Inferior parietal cortex (tissue), 1 donor: ENCODE measurements at regions not wholly inside any gene's neighbourhood (a gene's known extent, or its start where the extent isn't known, plus 50 kb on each side); places are given as distances from the start of the nearest gene placed in this dataset.
"Not testable (repeated sequence)": the region's sequence is repeated elsewhere in the genome, so short reads cannot be mapped to it uniquely, and the experiment has no call there.

Experiments used
- DNase-seq: peaks from one replicate; pipeline ENCODE4 v3.0.0-alpha.2; 2016; ENCODE audit errors: extremely low spot score

DNA sequence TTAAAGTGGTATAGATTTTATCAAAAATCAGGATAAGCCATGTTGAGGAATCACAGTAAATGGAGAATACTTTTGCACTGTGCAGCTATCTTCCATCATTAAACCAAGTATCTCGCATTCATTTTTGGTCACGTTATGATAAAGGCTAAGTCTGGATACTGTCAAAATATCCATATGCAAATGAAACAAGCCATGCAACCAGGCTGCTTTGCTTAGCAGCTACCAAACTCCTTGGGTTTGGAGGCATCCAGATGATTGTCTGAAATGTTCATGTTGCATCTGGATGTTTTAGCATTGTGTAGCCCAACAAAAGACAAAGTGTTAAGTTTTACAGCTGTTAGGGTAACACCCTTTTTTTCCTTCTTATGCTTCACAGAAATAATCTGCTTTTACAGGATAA, 322.9 kb upstream of the MDFIC2 start:
- no peak for DNase-seq

DNA sequence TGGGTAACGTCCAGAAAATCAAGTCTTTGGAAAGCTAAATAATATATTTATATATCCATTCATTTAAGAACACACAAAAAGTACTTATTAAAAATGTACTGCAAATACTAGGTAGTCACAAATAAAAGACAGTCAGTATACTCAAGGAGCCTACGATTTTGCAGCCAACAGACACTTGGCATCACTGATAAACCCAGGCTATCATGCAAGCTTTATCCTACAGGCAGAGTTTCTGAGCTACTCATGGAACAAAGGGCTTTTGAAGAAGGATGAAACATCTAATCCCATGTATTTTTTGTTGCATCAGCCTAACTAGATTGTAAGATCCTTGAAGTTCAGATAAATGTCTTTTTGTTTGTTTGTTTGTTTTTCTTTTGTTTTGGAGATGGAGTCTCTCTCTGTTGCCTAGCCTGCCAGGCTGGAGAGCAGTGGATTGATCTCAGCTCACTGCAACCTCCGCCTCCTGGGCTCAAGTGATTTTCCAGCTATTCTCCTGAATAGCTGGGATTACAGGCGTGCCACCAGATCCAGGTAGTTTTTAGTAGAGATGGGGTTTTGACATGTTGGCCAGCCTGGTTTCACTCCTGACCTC, 319.4 kb upstream of the MDFIC2 start:
- no peak for DNase-seq

DNA sequence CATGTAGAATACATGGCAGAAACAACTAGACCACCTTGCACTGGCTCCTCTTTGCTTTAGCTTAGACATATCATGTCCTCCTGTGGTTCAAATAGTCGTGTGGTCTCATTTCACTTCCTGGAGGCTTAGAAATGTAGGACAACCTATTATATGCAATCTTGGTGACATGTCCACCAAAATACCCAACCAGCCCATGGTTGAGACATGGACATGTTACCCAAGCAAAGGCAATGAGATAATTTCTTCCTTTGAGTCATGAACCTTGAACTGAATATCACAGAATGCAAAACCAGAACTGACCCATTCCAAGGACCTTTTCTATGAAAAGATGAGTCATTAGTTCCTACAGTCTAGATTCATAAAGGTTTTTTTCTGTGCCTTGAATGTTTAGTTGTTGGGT, 309.0 kb upstream of the MDFIC2 start:
- no peak for DNase-seq

DNA sequence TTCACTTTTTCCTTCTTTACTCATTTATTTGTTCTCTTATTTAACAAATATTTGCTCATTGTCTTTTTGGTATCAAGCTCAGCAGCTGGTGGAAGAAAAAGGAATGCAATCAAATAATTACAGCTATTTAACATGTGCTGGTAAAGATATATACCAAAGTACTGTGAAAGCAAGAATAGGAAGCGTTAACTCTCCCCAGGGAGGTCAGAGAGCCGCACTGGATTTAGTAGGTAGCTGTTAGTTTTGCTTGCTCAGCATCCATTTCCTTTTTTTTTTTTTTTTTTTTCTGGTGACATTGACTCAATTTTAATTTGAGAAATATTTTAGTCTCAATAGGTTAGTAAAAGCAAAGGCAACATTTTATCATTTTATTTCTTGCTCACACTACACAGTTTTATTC, 308.5 kb upstream of the MDFIC2 start:
- DNase-seq, result no peak

DNA sequence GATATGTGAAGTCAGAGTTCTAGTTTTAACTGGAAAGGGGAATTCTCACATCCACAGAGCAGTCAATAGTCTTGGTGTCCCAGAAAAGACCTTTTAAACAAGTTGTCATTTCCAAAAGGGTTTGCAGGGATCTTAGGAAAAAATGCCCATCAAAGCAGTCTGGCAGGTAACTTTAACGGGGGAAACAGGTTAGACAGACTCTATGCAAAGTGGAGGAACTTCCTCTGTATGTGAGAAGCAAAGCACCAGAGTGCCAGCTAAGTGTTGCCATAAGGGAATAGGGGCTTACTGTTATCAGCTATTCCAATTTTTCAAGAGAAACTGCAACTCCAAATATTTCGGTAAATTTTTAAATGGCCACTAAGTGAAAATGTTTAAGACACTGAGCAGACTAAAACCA, 307.9 kb upstream of the MDFIC2 start:
- DNase-seq, result no peak

DNA sequence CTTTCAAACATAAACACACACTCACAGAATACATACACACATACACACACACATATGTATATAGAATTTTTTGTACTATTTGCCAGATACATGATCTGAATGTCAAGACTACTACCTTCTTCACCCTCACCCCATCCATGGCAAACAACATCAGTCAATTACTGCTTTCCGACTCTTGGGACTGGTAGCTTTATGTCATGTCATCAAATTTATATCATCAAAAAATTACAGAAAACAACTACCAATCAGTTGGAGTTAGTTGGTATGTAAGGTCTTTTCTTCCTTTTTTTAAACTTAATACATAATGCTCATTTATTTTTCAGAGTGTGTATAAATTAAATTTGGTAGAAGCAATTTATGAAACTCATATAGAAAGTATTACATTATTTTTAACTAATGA, 305.7 kb upstream of the MDFIC2 start:
- DNase-seq, result no peak

DNA sequence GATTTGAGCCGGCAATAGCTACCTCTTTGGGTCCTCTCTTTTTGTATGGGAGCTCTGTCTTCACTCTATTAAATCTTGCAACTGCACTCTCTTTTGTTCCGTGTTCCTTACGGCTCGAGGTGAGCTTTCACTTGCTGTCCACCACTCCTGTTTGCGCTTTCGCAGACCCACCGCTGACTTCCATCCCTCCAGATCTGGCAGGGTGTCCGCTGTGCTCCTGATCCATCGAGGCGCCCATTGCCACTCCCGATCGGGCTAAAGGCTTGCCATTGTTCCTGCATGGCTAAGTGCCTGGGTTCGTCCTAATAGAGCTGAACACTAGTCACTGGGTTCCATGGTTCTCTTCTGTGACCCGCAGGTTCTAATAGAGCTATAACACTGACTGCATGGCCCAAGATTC, 304.9 kb upstream of the MDFIC2 start:
- not testable (repeated sequence) for DNase-seq

DNA sequence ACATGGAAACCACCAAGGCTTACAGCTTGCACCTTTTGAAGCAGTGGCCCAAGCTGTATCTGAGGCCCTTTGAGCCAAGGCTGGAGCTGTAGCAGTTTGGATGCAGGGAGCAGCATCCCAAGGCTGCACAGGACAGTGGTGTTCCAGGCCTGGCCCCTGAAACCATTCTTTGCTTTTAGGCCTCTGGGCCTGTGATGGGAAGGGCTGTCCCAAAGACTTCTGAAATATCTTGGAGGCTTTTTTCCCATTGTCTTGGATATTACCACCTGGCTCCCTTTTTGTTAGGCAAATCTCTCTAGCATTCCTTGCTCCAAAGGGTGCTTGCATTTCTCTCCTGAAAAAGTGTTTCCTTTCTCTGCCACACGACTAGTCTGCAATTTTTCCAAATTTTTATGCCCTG, 302.8 kb upstream of the MDFIC2 start:
- no peak for DNase-seq

DNA sequence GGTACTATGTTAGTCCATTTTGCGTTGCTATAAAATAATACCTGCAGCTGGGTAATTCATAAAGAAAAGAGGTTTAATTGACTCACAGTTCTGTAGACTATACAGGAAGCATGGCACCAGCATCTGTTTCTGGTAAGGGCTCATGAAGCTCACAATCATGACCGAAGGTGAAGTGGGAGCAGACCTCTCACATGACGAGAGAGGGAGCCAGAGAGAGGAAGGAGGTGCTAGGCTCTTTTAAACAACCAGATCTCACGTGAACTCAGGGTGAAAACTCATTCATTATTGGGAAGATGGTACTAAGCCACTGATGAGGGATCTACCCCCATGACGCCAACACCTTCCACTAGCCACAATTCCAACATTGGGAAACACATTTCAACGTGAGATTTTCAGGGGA, 301.7 kb upstream of the MDFIC2 start:
- no peak for DNase-seq

DNA sequence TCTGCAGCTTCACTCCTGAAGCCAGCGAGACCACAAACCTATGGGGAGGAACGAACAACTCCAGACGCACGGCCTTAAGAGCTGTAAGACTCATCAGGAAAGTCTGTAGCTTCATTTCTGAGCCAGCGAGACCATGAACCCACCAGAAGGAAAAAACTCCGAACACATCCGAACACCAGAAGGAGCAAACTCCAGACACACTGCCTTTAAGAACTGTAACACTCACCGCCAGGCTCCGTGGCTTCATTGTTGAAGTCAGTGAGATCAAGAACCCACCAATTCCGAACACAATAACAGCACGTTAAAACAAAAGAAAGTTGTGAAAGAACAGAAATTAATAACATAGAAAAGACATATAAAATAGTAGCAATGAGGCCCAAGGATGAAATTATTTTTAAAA, 300.5 kb upstream of the MDFIC2 start:
- DNase-seq, result no peak

DNA sequence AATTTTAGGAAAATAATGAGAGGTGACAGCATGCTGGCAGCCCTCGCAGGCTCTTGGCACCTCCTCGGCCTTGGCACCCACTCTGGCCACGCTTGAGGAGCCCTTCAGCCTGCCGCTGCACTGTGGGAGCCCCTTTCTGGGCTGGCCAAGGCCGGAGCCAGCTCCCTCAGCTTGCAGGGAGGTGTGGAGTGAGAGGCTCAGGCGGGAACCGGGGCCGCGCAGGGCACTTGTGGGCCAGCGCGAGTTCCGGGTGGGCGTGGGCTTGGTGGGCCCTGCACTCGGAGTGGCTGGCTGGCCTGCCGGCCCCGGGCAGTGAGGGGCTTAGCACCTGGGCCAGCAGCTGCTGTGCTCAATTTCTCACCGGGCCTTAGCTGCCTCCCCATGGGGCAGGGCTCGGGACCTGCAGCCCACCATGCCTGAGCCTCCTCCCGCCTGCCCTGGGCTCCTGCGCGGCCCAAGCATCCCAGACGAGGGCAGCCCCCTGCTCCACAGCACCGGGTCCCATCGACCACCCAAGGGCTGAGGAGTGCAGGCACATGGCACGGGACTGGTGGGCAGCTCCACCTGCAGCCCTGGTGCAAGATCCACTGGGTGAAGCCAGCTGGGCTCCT, 299.3 kb upstream of the MDFIC2 start:
- not testable (repeated sequence) for DNase-seq

DNA sequence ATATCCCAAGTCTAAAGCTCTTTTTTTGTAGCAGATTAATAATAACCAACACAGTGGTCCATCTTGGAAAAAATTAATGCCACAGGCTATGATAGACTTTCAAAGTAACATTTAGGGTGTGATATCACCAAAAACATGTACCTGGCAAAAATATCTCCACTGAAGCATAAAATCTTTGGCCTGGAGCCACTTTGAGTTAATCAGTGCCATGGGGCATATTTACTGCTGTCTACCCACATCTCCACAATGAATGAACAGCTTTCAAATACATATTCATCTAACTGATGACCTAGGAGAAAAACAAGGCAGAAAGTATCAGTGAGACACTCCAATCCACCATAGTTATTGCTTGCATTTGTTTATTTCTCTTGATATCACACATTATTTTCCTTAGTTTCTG, 296.0 kb upstream of the MDFIC2 start:
- DNase-seq, result no peak

DNA sequence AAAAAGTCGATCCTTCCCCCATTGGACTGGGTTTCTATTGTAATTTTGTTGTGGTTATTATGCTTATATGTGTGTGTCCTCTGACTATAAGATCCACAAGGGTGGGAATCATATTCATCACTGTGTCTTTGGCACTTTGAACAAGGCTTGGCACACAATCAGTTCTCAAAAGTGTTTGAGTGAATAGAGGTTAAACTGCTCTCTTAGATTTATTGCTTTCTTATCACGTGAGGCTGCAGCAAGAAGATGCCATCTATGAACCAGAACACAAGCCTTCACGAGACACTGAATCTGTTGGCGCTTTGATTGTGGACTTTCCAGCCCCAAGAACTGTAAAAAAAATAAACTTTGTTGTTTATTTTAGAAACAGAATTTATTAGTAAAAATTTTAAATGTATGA, 295.0 kb upstream of the MDFIC2 start:
- DNase-seq, result no peak

DNA sequence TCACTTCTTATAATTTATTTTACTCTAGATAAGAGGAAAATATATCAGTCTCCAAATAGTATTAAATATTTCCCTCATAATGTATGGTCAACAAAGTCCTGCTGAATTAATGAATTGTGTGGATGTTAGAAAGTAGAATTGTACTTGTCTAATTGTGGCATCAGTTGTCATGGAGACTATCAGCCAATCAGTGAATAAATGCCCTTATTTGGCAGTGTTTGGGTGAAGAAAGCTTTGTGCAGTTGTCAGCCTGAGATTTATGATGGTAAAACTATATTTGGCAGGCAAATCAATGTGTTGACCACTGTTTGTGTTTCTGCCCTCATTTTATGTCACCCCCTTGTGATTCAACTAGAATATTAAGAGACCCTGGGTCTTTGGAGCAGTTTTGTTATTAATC, 293.6 kb upstream of the MDFIC2 start:
- DNase-seq, result no peak

DNA sequence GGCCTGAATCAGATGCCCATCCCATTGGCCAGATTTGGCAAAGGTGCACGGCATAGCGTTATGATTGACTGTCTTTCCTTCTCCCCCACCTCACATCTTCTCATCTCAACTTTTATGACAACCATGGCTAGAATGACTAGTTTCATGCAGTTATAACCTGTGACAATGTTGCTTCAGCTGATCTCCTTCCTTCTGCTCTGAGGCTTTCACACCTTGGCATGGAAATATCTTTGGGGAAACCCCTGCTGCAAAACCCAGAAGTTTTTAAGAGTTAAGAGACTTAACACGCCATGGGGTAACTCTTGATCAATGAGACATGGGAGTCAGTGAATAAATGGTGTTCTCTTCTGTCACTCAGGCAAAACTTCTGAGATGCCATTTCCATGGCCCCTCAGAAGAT, 290.7 kb upstream of the MDFIC2 start:
- DNase-seq, result no peak

DNA sequence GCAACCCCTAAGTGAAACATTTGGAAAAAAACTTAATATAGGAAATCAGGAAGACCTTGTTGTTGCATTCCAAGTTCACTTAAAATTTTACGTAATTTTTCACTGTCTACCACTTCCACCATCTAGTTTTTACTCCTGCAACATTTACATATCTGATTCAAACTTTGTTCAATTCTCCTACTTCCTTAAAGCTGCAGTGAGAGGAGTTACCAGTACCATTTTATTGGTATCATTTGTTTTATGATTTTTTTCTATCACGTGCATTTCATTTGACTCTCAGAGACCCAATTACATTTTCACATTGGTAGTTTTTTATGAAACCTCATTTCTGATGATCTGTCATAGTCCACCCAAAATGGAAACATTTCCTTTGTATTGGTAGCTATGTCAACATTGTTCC, 284.9 kb upstream of the MDFIC2 start:
- no peak for DNase-seq

DNA sequence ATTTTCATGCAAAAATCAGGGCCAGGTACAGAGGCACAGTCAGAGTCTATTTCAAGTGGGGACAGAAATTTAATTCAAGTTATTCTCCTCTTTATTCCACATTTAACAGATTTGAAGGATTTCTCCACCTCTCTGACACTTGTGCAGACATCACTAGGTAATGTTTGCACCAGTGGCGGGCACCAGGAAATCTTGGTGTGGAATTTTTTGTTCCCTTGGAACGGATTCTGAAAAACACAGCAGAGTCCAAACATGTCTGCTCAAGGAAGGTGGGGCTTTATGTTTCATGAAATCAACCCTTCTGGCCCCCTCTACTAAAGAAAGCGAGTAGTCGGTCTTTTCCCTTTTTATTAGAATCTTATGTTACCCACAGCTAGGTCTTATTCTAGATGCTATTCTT, 271.2 kb upstream of the MDFIC2 start:
- DNase-seq, result no peak

DNA sequence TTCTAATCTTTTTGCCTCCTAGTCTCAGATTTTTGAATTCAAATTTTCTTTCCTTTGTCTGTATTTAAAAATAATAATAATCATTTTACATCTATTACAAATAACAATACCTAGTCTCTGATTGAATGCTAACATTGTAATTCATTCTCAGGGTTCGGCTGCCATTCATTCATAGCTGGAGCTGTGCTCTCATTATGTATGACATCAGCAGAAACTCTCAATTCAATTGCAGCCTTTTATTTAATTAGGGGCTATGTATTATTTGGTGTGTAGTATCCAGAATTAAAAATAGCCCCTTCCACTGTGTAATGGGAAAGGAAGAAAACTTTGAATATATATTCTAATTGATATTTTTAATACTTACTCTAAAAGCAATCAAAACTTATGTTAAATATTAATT, 270.4 kb upstream of the MDFIC2 start:
- no peak for DNase-seq

DNA sequence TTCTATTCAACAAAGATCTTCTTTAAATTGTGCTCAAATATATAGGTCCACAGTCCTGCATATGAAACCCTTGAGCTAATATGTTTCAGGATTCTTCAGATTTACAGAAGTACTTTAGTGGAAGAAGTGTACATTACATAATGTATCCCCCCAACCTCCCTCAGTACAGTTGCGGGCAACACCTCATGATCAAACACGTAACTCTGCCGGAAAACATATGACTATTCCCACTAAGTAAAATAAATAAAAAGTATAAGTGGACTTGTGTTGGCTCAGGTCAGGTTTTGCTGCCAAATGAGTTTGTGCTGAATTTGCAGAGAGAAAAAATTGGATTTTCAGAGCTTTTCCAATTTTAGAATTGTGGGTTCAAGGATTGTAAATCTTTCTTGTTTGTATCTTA, 267.6 kb upstream of the MDFIC2 start:
- no peak for DNase-seq

DNA sequence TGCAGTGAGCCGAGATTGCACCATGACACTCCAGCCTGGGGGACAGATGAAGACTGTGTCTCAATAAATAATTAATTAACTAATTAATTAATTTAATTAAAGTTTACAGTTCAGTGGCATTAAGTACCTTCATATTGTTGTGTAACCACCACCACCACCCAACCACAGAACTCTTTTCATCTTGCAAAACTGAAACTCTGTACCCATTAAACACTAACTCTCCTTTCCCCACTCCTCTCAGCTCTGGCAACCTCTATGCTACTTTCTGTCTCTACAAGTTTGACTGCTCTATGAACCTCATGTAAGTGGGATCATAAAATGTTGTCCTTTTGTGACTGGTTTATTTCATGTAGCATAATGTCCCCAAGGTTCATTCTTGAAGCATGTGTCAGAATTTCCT, 259.3 kb upstream of the MDFIC2 start:
- no peak for DNase-seq

DNA sequence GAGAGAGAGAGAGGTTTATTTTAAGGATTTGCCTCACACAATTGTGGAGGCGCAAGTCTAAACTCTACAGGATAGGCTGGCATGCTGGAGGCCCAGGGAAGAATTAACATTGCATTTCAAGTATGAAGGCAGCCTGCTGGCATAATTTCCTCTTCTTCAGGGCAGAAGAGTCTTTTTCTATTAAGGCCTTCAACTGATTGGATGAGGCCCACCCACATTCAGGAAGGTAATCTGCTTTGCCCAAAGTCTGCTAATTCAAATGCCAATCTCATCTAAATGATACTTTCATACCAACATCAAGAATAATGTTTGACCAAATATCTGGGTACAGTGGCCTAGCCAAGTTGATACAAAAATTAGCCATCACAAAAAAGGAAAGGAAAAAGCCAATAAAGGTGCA, 258.1 kb upstream of the MDFIC2 start:
- no peak for DNase-seq

DNA sequence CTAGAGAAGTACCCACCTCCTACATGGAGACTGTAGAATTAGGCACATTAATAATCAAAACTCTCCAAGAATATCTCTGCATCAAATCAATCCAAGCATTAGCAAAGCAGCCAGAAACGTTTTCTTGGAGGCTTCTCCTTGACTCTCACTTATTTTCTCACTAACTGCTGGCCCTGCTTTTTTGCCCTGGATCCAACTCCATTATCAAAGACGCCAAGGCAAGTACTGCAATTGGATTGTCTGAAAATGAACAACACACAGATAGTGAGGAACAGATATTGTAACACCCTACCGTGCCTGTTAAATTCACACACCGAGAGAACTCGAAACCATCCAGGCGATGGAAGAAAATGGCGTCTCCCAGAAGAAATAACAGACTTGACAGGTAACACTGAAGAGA, 256.2 kb upstream of the MDFIC2 start:
- DNase-seq, result no peak

DNA sequence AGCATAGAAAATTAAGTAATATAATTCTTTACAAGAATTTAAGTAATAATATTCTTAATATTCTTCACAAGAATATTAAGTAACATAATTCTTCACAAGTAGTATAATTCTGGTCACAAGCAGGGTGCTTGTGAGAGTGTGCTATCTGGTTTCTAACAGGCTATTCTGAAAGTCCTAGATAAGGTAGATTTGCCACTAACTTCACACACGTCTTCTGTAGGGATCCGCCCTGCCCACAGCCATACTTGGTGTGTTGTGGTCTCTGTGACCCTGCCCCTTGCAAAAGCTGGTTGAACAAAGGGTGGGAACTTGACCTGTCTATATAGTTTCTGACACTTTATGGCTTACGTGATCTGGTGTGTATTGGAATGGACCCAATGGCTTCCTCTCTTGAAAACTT, 253.4 kb upstream of the MDFIC2 start:
- DNase-seq, result no peak

DNA sequence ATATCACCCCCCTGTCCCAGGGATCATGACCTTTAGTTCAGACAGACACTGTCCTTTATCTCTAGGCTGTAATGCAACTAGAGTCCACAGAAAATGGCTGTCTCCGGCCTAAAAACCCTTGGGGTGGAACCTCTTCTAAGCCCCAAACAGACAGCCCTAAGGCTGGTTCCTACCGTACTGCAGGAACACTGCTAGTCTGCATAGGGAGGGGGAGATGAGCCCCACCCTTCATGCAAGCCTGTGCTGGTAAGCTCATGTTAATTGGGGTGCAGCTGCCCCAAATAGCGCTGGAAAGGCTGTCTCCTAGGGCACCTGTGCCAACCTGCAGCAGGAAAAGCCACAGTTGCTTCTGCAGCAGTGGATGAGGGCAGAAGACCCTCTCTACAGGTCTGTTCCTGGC, 252.1 kb upstream of the MDFIC2 start:
- no peak for DNase-seq
